ENCODE measurements at regions not wholly inside any gene's neighbourhood (a gene's known extent, or its start where the extent isn't known, plus 50 kb on each side); places are given as distances from the start of the nearest gene placed in this dataset.
"Not testable (repeated sequence)": the region's sequence is repeated elsewhere in the genome, so short reads cannot be mapped to it uniquely, and the experiment has no call there.

DNA sequence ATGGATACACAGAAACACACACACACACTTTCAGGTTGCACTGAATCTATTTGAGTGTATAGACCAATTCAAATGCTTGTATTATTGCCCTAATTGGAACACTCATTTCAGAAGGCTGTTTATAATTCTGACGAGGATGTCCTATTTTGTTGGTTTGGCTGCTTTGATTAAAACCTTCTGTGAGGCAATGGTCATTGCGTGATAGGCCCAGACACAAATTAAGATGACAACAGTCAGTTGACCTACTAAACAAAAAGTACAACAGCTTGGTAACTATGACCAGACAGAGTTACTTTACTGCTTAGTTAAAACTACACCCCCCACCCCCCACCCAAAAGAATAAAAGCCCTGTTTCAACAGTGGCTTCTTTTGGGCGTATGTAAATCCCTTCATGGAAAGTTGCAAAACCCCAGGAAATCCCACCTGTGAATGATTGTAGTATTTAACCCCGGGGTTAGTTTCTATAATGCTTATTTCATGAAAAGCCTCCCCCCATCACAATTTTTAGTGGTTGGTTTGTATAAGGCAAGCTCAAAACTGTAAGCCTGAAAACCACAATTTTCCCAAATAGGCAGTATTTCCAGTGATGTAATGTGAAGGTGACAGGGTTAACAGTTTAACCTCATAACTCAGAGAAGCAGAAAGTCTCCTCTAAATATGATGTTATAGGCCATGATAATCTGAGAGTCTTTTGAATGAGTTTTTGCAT, 340.8 kb downstream of the FGF10 start:
- no peak for DNase-seq (ENCODE audit: low read depth)

DNA sequence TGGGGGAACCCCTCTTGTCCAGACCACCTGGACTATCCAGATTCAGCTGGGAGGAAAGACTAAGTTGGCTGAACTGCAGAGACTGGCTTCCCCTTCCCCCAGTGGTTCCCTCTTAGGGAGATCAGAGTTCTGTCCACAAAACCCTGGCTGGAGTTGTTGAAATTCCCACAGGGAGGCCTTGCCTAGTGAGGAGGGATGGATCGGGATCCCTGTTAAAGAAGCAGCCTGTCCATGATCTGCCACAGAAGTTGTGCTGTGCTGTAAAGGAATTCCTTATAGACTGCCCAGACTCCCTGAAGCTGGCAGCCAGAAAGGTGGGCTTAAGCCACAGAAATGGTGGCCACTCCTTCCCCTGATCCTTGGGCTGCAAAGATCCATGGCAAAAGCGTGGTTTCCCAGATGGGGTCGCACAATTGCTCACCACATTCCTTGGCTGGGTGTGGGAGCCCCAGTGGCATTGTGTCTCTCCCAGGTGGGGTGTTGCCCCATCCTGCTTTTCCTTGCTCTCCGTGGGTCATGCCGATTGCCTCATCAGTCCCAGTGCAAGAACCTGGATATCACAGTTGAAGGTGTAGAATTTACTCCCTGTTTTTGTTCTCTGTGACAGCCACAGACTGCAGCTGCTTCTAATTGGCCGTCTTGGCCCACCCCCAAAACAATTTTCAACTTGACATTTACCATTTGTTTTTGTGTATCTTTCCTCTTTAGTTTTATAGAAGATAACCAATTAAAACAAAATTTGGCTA, 342.4 kb downstream of the FGF10 start:
- DNase-seq (ENCODE audit: low read depth) = no peak

DNA sequence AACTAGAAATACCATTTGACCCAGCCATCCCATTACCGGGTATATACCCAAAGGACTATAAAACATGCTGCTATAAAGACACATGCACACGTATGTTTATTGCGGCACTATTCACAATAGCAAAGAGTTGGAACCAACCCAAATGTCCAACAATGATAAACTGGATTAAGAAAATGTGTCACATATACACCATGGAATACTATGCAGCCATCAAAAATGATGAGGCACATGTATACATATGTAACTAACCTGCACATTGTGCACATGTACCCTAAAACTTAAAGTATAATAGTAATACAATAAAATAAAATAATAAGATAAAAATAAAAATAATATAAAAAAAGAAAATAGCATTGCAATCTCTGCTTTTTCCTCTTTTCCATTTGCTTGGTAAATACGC, 344.7 kb downstream of the FGF10 start:
- DNase-seq (ENCODE audit: low read depth) = not testable (repeated sequence)

DNA sequence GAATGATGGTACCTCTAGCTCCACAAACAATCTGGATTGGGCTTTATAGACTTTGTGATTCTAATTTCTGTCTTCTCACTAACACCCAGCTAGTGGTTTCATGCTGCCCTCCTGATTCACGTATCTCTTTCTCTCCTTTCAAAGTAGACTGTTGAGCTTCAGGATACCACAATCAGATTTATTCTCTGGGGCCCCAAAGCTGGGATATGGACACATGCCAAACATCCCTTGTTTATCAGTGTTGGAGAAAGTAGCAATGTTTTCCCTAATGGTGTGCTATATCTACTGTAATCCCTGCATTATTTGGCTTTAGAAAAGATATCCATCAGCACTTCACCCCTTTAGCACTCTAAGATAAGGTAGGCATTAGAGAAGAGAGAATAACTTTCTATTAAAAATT, 361.0 kb downstream of the FGF10 start:
- DNase-seq (ENCODE audit: low read depth) = no peak

DNA sequence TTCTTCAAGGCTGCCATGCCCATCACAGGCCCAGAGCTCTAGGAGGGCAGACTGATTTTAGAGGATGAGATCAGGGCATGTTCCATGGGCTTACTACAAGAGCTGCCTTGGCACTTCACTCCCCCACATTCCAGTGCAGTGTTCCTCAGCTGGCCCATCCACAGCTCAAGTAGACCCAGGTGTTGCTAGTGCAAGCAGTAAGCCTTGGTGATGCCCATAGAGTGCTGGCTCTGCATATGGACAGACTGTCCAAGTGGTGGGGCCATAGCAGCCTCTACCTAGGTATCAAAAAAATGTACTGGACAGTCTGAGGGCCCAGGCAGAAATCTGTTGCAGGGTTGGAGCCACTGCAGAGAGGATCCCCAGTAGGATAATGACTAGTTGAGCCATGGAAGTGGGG, 366.6 kb downstream of the FGF10 start:
- no peak for DNase-seq (ENCODE audit: low read depth)

DNA sequence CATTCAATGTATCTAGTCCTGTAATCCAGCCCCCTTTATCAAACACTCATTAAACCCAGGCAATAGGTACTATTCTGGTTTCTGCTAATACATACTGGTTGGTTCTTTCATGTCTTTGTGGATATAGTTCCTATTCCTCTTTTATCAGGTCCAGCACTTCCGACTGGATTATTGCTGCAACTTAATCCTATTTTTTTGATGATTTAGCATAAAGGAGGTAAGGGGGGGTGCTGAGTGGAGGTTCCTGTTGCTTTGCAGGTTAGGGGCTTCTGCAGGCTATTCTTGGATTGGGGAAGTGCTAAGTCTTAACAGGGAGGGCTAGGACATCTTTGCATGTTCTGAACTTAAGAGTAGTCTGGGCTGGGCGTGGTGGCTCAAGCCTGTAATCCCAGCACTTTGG, 377.7 kb downstream of the FGF10 start:
- no peak for DNase-seq (ENCODE audit: low read depth)

DNA sequence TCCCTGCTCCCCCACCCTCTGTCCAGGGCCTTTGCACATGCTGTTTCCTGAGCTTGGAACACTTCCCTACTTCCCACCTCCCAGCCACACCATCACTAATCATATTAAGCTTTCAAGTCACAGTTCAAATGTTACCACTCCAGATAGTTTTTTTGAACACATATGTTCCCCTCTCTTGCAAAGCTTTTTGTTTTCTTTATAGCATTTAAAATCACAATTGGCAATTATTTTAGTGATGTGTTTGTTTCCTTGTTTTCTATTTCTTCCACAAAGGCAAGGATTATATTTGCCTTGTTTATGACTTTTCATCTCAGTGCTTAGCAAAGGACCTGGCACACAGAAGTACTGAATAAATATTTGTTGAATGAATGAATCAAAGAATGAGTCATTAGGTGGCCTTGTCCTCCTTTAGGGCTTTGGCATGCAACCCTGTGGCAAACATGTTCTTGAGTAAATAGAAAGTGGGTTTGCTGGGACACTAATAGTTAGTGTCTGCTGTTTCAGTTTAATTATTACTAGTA, 386.8 kb downstream of the FGF10 start:
- peak; percentile 16 for DNase-seq (ENCODE audit: low read depth)

DNA sequence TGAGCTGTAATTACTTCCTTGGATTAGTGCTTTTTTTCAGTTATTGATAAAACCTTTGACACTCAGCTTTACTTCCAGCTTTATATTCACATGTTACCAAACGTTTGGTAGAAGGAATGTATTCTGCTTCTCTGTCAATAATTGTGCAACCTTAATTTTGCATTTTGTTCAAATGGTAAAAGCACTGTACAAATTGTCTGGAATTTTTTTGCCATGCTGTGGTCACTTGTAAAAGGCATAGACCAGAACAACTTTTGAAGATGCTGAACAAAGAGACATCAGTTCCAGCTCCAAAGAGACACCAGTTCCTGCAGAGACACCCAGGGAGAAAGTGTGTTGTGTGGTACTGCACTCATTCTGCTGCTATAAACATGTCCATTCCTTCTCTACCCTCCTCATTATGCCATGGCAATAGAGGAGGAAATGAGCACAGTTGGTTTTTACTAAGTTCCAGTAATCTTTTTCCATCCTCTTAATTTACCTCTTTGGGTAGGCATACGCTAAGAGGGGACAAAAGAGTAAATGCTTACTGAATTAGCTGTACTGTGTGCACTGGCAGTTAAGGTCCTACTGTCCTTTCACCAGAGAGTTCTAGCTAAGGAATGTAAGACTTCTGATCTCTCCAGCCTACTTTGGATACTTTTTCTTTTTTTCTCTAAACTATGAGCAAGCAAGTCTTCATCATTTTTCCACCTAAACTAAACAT, 387.4 kb downstream of the FGF10 start:
- DNase-seq (ENCODE audit: low read depth) = no peak

DNA sequence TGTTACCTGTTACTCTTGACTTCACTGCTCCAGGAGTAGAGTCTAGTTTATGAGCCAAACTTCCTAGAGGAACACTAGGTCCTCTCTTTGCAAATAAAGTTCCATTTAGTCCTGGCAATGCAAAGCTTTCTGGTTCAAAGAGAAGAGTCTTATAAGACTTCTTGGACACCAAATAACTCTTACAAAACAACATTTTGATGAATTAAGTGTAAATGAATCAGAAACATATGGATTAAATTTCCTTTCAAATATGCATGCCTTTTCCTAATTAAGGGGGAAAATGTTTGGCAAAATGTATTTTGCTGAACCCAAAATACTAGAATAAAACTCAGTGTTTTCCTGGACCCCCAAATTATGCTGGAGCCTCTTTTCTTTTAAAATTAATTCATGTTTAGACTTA, 388.0 kb downstream of the FGF10 start:
- DNase-seq (ENCODE audit: low read depth) = no peak

DNA sequence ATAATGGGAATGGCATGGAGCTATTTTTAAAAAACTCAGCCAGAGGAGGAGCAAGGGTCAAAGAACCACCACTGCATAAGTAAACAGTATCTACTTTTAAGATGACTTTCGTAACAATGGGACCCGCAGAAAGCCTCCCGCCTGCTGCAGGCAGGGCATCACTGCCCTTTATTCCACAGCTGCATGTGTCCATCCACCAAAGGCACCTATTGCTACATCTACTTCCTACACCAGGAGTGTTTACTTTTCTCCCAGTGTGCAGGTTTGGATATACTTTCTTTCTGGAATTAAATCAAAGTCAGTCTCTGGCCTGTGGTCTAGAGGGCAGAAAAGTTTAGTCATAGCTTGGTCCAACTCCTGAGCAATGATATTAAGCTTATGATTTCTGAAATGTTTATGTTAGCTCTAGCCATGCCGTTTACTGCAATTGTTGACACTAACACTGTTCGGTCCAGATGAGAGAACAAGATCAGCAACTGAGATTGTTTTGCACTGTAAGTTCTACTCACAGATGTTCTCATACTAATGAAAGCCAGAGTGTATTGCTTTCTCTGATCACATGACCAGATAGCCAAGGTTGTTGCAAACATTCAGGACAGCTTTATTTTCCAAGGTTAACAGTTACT, 391.5 kb downstream of the FGF10 start:
- DNase-seq (ENCODE audit: low read depth) = peak; percentile 13

DNA sequence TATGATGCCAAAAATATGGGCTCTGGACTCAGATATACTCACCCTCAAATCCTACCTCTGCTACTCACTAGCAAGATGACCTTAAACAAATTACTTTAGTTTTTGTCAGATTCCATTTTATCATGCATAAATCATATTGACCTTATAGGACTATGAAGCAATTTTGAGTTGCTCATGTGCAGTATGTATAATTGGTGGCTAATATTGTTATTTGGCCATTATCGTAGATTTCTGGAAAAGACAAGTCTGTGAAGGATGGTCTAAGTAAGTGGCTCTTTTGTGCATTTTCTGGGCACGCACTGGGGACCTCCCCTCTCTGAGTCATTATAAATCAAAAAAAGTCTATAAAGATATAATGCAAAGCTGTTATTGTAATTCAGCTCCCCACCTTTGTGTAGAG, 393.0 kb downstream of the FGF10 start:
- no peak for DNase-seq (ENCODE audit: low read depth)

DNA sequence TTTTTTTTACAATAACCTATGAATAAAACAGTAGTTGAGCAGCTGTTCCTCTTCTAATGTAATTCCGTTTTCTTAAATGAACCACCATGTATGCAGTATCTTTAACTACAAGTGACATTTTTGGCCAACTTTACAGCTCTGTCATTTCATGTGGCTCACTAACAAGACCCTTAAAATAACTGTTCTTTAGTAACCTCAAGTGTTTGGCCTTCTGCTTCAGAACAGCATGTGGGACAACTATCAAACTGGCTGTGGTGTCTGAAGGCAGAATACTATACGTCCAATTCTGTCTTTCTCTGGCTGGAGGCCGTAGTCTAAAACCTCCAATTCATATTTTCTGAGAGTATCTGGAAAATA, 391.4 kb downstream of the NNT start:
- no peak for DNase-seq (ENCODE audit: low read depth)

DNA sequence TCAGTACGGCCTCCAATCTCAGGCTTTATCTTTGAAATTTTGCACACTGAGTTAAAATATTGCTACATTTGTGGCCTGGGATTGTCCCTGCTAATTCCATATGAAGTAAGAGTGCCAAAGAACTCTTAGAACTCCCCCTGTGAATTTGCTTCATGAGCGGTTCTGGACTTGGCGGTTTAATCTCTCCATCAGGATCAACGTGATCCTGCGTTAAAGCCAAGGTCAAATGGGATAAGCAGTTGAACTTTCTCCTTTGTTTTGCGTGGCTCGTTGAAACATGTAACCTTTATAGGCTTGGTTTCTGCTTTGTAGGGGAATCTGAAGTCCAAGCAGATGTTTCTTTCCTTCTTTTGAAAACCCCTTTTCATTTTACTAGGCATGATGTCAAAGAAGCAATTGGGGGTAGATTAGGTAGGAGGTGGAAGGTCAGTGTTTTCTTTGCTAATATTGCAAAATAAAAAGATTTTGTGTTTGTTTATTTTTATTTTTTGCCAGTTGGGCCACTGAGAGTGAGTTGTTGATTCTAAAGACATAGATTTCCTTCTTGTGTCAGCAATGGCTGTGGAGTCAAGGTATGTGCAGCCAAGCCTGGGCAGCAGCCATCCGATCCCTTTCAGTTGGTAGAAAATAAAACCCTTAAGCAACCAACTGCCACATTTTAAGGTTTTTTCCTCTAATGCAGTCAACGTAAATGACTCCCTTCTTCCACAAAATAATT, 390.8 kb downstream of the NNT start:
- no peak for DNase-seq (ENCODE audit: low read depth)

DNA sequence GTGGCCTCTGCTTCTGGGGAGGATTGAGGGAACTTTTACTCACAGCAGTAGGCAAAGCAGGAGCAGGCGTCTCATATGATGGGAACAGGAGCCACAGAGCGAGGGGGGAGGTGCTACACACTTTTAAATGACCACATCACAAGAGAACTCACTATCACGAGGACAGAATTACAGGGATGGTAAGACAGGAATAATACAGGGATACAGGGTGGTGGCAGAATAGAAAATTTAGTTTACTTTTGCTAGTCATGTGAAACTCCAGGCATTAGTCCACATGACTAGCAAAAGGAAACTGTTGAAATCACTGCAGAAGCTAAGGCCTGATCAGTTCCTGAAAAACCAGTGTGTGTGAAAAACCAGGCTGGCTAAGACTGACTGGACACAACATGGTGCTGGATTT, 382.4 kb downstream of the NNT start:
- DNase-seq (ENCODE audit: low read depth) = no peak

DNA sequence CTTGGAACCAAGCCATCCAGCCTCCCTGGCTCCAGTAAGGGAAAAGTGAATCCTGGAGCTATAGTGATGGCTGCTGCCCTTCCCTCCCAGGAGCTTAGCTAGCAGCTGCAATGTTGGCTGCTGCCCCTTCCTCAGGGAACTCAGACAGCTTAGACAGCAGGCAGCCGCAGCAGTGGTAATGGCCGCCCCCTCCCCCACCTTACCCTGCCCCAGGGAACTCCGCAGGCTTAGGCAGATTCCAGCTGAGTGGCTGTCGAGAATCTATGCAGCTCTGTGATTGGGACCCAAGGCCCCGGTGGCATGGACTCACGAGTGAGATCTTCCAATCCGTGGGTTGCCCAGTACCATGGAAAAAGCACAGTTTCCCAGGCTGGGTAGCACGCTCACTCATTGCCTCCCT, 378.6 kb downstream of the NNT start:
- DNase-seq (ENCODE audit: low read depth) = no peak

DNA sequence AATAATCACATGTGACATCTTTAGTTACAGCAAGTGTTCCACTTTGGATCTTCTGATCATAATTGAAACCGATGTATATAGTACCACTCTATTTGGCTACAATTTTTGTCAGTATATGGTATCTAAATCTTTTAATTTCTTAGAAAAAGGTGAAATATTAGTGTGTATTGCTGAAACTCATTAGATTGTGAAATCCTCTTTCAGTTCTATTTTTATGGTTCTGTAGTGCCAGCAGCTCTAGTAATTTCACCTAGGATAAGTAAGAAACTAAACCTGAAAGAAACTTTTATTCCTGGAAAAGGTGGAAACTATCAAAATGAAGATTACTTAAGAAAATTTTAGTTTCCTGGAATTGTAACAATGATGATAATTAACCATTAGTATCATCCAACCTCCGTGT, 370.9 kb downstream of the NNT start:
- DNase-seq (ENCODE audit: low read depth) = no peak

DNA sequence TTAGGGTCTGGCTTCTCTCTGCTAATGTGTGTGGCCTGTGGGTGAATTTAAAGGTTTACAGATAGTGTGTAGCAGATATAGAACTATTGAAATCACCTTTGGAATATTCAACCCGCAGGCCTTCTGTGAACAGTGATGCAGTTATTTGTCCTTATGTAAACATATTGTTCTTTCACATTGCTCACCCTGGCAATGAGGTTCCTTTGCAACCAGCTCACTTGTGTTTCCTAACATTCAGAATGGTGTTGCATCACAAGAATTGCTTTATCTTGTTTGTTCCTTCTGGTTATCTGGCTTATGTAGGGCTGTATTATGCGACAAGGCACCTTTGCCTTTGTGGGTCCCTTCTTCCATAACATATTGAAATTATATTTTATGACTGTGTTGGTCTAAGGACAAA, 370.3 kb downstream of the NNT start:
- DNase-seq (ENCODE audit: low read depth) = no peak

DNA sequence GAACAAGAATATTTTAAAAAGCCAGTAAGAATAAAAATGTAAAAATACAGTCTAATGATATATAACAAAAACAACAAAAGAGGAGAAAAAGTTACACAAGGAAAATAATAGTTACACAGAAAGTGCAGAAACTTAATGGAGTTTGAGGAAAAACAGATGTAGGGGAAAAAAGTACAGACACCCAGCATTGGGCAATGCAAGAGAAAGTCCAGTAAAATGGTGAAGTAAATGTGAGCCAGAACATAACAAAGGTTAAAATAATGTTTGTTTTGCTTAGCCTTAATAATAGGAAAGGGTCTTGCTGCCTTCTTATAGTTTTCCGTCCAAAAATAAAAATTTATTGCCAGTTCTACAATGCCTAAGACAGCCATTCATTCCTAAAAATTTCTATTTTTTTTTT, 364.2 kb downstream of the NNT start:
- DNase-seq (ENCODE audit: low read depth) = no peak

DNA sequence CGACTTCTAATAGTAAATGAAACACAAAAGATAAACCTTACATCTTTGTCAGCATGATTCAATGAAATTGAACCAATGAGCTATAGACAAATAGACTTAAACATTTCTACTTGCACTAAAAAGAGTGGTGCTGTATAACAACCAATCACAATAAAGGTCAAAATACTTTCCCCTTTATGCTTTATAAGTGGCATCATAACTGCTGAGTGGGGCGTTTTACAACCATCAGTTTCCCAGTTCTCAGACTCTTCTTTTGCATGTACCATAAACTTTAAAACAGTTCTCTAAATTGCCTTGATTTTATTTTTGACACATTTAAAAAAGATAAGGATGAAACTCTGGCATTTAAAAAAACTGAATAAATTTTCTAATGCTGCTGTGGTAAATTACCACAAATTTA, 356.2 kb downstream of the NNT start:
- no peak for DNase-seq (ENCODE audit: low read depth)

DNA sequence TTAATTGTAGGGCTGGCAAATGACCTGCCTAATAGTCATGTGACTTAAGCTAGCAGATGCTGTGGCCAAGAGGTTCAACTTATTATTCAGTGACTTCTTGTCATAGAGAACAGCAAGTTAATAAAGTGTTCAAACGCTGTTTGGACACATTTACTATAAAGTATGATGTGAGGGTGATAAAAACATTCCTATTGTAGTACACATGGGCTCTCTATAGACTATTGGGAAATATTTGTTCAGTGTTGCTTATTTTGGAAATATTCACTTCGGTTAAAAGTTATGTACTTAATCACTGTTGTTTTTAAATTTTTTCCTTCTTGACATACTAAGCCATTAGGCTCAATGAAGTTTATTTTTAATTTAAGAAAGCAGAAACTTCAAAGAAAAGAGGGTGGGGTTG, 345.0 kb downstream of the NNT start:
- no peak for DNase-seq (ENCODE audit: low read depth)

DNA sequence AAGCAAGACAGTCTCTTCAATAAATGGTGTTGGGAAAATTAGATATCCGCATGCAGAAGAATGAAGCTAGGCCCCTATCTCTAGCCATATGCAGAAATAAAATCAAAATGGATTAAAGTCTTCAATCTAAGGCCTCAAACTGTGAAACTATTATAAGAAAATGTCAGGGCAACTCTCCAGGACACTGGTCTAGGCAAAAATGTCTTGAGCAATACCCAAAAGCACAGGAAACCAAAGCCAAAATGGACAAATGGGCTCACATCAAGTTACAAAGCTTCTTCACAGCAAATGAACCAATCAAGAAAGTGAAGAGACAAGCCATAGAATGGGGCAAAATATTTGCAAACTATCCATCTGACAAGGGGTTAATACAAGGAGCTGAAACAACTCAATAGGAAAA, 338.8 kb downstream of the NNT start:
- DNase-seq (ENCODE audit: low read depth) = no peak

DNA sequence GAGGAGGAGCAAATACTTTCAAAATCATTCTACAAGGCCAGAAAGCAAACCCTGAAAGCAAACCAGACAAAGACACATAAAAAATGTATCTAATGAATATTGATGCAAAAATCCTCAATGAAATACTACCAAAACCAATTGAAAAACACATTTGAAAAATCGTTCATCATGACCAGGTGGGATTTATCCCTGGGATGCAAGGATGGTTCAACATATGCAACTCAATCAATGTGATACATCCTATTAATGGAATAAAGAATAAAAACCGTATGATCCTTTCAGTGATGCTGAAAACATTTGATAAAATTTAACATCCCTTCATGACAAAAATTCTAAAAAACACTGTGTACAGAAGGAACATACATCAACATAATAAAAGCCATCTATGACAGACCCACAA, 337.6 kb downstream of the NNT start:
- no peak for DNase-seq (ENCODE audit: low read depth)
